IPS-11a (cell line): ENCODE measurements at regions not wholly inside any gene's neighbourhood (a gene's known extent, or its start where the extent isn't known, plus 50 kb on each side); places are given as distances from the start of the nearest gene placed in this dataset.

Experiments used
- H3K4me3 ChIP-seq: one replicate; pipeline ENCODE4 v1.5.1; 2013; ENCODE audit warnings: low read depth, low read length, control low read depth

DNA sequence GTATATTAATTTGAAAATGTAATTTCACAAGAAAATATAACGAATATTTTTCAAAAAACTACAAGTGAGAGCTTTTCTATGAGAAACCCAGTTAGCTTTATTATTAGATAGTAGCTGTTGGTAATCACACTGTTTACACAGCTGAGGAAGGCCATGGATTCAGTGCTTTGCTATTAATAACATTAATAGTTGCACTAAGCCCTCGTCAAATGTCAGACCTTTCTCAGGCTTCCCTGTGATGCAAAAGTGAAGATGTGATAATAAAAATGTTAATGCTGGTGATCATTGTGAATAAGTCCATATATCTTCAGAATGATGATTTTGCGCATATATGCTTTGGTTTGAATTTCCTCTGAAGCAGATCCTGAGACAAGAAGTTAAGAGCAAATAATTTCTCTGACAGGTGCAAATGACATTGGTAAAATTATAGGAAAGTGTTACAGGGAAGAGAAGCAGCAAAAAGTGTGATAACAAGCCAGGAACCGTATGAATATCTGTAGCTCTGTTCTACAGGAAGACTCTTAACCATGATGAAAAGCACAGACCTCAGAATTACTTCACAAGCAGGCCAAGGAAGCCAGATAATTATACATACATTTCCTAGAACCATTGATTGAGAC is 56.5 kb upstream of the CNTN6 start:
- H3K4me3 ChIP-seq: no peak overlapping the region

DNA sequence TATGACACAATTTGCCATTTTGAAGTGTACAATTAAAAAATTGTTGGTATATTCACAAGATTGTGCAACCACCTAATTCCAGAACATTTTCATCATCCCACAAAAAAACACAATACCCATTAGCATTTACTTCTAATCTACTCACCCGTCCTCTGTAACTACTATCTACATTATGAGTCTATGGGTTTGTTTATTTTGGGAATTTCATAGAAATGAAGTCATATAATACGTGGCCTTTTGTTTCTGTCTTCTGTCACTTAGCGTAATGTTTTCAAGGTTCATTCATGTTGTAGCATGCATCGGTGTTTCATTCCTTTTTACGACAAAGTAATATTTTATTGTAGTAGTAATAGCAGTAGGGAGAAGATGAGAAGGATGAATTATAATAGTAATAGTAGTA is 55.2 kb upstream of the CNTN6 start:
- H3K4me3 ChIP-seq: no peak overlapping the region
